GM12872 (cell line): ENCODE measurements at regions not wholly inside any gene's neighbourhood (a gene's known extent, or its start where the extent isn't known, plus 50 kb on each side); places are given as distances from the start of the nearest gene placed in this dataset.

Experiments used
- TF ChIP-seq, protein P1 (sequence below): IDR thresholded peaks from 3 replicates; pipeline ENCODE4 v1.5.1; 2011; ENCODE audit warnings: low read depth, mild to moderate bottlenecking, low read length, moderate library complexity; ENCODE audit not compliant: insufficient read depth

- TF ChIP-seq, protein P1, sequence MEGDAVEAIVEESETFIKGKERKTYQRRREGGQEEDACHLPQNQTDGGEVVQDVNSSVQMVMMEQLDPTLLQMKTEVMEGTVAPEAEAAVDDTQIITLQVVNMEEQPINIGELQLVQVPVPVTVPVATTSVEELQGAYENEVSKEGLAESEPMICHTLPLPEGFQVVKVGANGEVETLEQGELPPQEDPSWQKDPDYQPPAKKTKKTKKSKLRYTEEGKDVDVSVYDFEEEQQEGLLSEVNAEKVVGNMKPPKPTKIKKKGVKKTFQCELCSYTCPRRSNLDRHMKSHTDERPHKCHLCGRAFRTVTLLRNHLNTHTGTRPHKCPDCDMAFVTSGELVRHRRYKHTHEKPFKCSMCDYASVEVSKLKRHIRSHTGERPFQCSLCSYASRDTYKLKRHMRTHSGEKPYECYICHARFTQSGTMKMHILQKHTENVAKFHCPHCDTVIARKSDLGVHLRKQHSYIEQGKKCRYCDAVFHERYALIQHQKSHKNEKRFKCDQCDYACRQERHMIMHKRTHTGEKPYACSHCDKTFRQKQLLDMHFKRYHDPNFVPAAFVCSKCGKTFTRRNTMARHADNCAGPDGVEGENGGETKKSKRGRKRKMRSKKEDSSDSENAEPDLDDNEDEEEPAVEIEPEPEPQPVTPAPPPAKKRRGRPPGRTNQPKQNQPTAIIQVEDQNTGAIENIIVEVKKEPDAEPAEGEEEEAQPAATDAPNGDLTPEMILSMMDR, result no peak
These were observed 200.6 kb upstream of the MAP3K7 start for GRCh38 chr6:90787446-90787845.

DNA sequence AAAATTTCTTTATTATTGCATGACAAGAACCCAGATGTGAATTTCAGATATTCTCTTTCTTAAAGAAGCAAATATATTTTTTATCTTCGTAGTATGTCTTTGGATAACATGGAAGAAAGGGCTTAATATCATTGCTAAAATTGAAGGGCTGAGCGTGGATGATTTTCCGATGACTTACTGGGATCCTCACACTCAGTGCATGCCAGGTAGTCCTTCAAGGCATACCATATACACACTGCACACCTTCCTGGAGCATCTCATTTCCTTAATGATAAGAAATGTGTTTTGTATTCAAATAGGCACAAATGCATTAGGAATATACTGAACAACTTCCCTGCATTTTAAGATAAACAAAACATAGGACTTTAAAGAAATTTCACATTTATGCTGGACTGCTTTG lies 193.9 kb upstream of the MAP3K7 start:
- TF ChIP-seq, protein P1, result no peak

- TF ChIP-seq, protein P1, result no peak
These were observed 193.3 kb upstream of the MAP3K7 start for GRCh38 chr6:90780141-90780540.

GRCh38 chr6:90778417-90779203 lies 191.7 kb upstream of the MAP3K7 start:
- TF ChIP-seq, protein P1, result no peak

DNA sequence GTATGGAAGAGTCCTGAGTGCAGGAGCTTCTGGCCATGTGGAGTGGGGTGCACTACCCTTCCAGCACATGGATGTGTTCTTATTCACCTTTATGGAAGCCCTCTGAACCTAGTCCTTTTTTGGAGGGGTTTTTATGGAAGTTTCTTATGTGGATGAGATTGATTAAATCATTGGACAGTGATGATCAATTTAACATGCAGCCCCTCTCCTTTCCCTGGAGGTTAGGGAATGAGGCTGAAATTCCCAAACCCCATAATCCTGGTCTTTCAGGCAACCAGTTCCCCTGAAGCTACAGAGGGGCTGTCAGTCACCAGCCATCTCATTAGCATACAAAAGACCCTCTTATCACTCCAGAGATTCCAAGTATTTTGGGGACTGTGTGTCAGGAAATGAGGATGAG lies 183.9 kb upstream of the MAP3K7 start:
- TF ChIP-seq, protein P1, result no peak

DNA sequence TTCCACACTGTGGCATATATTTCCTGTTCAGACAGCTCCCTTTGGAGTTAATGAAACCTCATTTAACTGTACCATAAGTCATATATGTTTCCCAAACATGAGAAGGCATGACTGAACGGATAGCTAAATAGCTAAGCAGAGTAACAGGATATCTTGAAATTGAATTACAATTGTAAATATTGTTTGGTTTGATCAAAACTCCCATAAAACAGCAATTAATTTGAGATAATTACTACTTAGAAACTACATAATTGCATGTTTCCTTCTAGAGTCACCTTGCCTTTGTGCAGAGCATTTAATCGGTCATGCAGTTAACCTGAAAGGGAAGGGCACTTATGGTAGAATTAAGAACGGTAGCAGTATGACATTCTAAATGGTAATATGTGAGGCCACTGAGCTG lies 179.0 kb upstream of the MAP3K7 start:
- TF ChIP-seq, protein P1, result no peak

GRCh38 chr6:90765491-90765890 lies 178.6 kb upstream of the MAP3K7 start:
- TF ChIP-seq, protein P1, result no peak
